ENCODE measurements at regions not wholly inside any gene's neighbourhood (a gene's known extent, or its start where the extent isn't known, plus 50 kb on each side); places are given as distances from the start of the nearest gene placed in this dataset.

GRCh38 chr4:133058701-133059100 is 90.4 kb upstream of the PCDH10 start:
- no peaks in the 10 kb centered on the region for H3K4me1 ChIP-seq (ENCODE audit: insufficient read depth, low read length, severe bottlenecking)

GRCh38 chr4:133059117-133059516 is 90.0 kb upstream of the PCDH10 start:
- Histone ChIP-seq H3K27ac (ENCODE audit: low read depth, low read length, poor library complexity, severe bottlenecking) (no peak overlapping the region), H3K9ac (ENCODE audit: low read length) (no peak overlapping the region), H3K9me3 (ENCODE audit: low read length) (0 out of 2 replicates have a peak, but pooled peaks cover 6% of the 10 kb centered on the region), H3K4me1 (ENCODE audit: insufficient read depth, low read length, severe bottlenecking) (no peaks in the 10 kb centered on the region), H3K36me3 (ENCODE audit: insufficient read depth, low read length) (no peaks in the 10 kb centered on the region), H2AFZ (ENCODE audit: low read length) (no peak overlapping the region), H3K27me3 (ENCODE audit: insufficient read depth, low read length) (no peaks in the 10 kb centered on the region), H3K79me2 (ENCODE audit: insufficient read depth, low read length) (no peaks in the 10 kb centered on the region), H3K4me3 (ENCODE audit: low read depth, low read length, poor library complexity, severe bottlenecking) (no peak overlapping the region), H3F3A (ENCODE audit: insufficient read depth, low read length) (no peaks in the 10 kb centered on the region), H3K4me2 (ENCODE audit: low read length) (no peak overlapping the region), H3K9me2 (ENCODE audit: low read depth, low read length) (no peaks in the 10 kb centered on the region), H4K20me1 (ENCODE audit: insufficient read depth, low read length) (no peaks in the 10 kb centered on the region)
- TF ChIP-seq CTCF (IDR thresholded peaks at IDR 0.05; ENCODE audit: low read length), result no peak
- no peak for TF ChIP-seq EZH2 (IDR thresholded peaks at IDR 0.05; ENCODE audit: borderline replicate concordance, low read length)

More at GRCh38 chr4:133058701-133059100, 90.4 kb upstream of the PCDH10 start:
- H3K9me3 ChIP-seq (ENCODE audit: low read length), result 0 out of 2 replicates have a peak, but pooled peaks cover 6% of the 10 kb centered on the region
- no peak overlapping the region for H2AFZ ChIP-seq (ENCODE audit: low read length)
- H3K4me3 ChIP-seq (ENCODE audit: low read depth, low read length, poor library complexity, severe bottlenecking), result no peak overlapping the region
- no peak overlapping the region for H3K9ac ChIP-seq (ENCODE audit: low read length)
- no peak overlapping the region for H3K27ac ChIP-seq (ENCODE audit: low read depth, low read length, poor library complexity, severe bottlenecking)
- no peaks in the 10 kb centered on the region for H3F3A ChIP-seq (ENCODE audit: insufficient read depth, low read length)
- TF ChIP-seq CTCF (IDR thresholded peaks at IDR 0.05; ENCODE audit: low read length) (no peak), EZH2 (IDR thresholded peaks at IDR 0.05; ENCODE audit: borderline replicate concordance, low read length) (no peak)
- no peaks in the 10 kb centered on the region for H4K20me1 ChIP-seq (ENCODE audit: insufficient read depth, low read length)
- no peaks in the 10 kb centered on the region for H3K36me3 ChIP-seq (ENCODE audit: insufficient read depth, low read length)
- H3K4me2 ChIP-seq (ENCODE audit: low read length), result no peak overlapping the region
- no peaks in the 10 kb centered on the region for H3K27me3 ChIP-seq (ENCODE audit: insufficient read depth, low read length)
- H3K79me2 ChIP-seq (ENCODE audit: insufficient read depth, low read length), result no peaks in the 10 kb centered on the region
- H3K9me2 ChIP-seq (ENCODE audit: low read depth, low read length), result no peaks in the 10 kb centered on the region

GRCh38 chr4:133062851-133063250 is 86.2 kb upstream of the PCDH10 start:
- no peaks in the 10 kb centered on the region for H3K4me1 ChIP-seq (ENCODE audit: insufficient read depth, low read length, severe bottlenecking)
- H3F3A ChIP-seq (ENCODE audit: insufficient read depth, low read length), result no peaks in the 10 kb centered on the region
- H3K4me3 ChIP-seq (ENCODE audit: low read depth, low read length, poor library complexity, severe bottlenecking), result no peak overlapping the region
- H3K27ac ChIP-seq (ENCODE audit: low read depth, low read length, poor library complexity, severe bottlenecking), result no peak overlapping the region
- TF ChIP-seq EZH2 (IDR thresholded peaks at IDR 0.05; ENCODE audit: borderline replicate concordance, low read length), result no peak
- TF ChIP-seq CTCF (IDR thresholded peaks at IDR 0.05; ENCODE audit: low read length), result no peak
- no peaks in the 10 kb centered on the region for H3K79me2 ChIP-seq (ENCODE audit: insufficient read depth, low read length)
- H3K9ac ChIP-seq (ENCODE audit: low read length), result no peak overlapping the region
- no peaks in the 10 kb centered on the region for H3K9me2 ChIP-seq (ENCODE audit: low read depth, low read length)
- no peaks in the 10 kb centered on the region for H4K20me1 ChIP-seq (ENCODE audit: insufficient read depth, low read length)
- peaks cover 11% of the 10 kb centered on the region; the same call in 1 of the 2 replicates for H3K9me3 ChIP-seq (ENCODE audit: low read length)
- H2AFZ ChIP-seq (ENCODE audit: low read length), result no peak overlapping the region
- no peak overlapping the region for H3K4me2 ChIP-seq (ENCODE audit: low read length)
- H3K27me3 ChIP-seq (ENCODE audit: insufficient read depth, low read length), result no peaks in the 10 kb centered on the region
- no peaks in the 10 kb centered on the region for H3K36me3 ChIP-seq (ENCODE audit: insufficient read depth, low read length)
